ENCODE measurements at regions not wholly inside any gene's neighbourhood (a gene's known extent, or its start where the extent isn't known, plus 50 kb on each side); places are given as distances from the start of the nearest gene placed in this dataset.

GRCh38 chr21:35373998-35374397 is 324.9 kb upstream of the RUNX1 start:
- Histone ChIP-seq H3K36me3 (no peaks in the 10 kb centered on the region), H3K9me3 (no peaks in the 10 kb centered on the region), H3K27me3 (peaks cover 0 to 3% (median 0%) of the 10 kb centered on the region in 7 donors), H3K4me3 (no peak overlapping the region), H3K4me1 (peaks cover 0 to 5% (median 0%) of the 10 kb centered on the region in 9 donors), H3K27ac (no peak overlapping the region)
- DNase-seq, result no peak
- ATAC-seq, result no peak
- intact Hi-C loops (cut with DNase I), result no loop called here
- 86 to 91% methylated on average over 2 of the region's 2 CpGs for WGBS, 2 donors
- TF ChIP-seq CTCF (IDR thresholded peaks at IDR 0.05), result no peak

- no peak for ATAC-seq
- Histone ChIP-seq H3K4me3 (no peak overlapping the region), H3K4me1 (peaks cover 0 to 9% (median 0%) of the 10 kb centered on the region in 9 donors), H3K36me3 (no peaks in the 10 kb centered on the region), H3K27me3 (peaks cover 0 to 3% (median 0%) of the 10 kb centered on the region in 7 donors), H3K27ac (no peak overlapping the region), H3K9me3 (no peaks in the 10 kb centered on the region)
- 74 to 83% methylated on average over 5 of the region's 5 CpGs for whole genome bisulfite sequencing, 2 donors
- TF ChIP-seq CTCF (IDR thresholded peaks at IDR 0.05), result no peak
- intact Hi-C loops (cut with DNase I), result no loop called here
- DNase-seq, result no peak
These were observed 323.1 kb upstream of the RUNX1 start for GRCh38 chr21:35372201-35372600.

DNA sequence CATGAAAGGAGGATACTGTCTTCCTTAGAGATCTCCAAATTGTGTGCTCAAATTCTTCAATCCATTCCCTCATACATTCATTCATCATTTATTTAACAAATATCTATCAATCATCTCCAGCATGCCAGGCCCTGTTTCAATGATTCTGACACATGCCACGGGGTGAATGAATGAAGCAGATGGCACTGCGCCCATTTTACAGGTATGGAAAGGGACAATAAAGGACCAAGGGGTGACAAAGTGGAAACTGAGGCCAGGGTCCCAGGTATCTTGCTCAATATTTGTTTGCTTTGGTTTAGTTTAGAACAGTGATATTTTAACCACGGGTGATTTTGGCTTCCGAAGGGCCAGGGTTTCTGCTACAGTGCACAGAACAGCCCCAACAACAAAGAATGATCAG is 321.6 kb upstream of the RUNX1 start:
- H3K4me3 ChIP-seq, result no peak overlapping the region
- intact Hi-C loops (cut with DNase I), result no loop called here
- ATAC-seq (no peak), DNase-seq (no peak)
- no peaks in the 10 kb centered on the region for H3K9me3 ChIP-seq
- no peaks in the 10 kb centered on the region for H3K36me3 ChIP-seq
- H3K27ac ChIP-seq, result no peak overlapping the region
- TF ChIP-seq CTCF (IDR thresholded peaks at IDR 0.05), result no peak
- peaks cover 0 to 10% (median 0%) of the 10 kb centered on the region in 9 donors for H3K4me1 ChIP-seq
- no peaks in the 10 kb centered on the region for H3K27me3 ChIP-seq
- WGBS, 2 donors, result 84 to 90% methylated on average over 4 of the region's 4 CpGs

- peaks cover 0 to 5% (median 0%) of the 10 kb centered on the region in 9 donors for H3K4me1 ChIP-seq
- H3K27ac ChIP-seq, result no peak overlapping the region
- H3K27me3 ChIP-seq, result no peaks in the 10 kb centered on the region
- H3K9me3 ChIP-seq, result no peaks in the 10 kb centered on the region
- H3K36me3 ChIP-seq, result no peaks in the 10 kb centered on the region
- no peak for TF ChIP-seq CTCF (IDR thresholded peaks at IDR 0.05)
- DNase-seq, result no peak
- H3K4me3 ChIP-seq, result no peak overlapping the region
- no peak for ATAC-seq
- 94 to 97% methylated on average over 3 of the region's 3 CpGs for WGBS, 2 donors
- intact Hi-C loops (cut with DNase I), result no loop called here
These were observed 321.0 kb upstream of the RUNX1 start for GRCh38 chr21:35370071-35370470.

All from heart right ventricle (tissue), 16 donors.